Lower leg skin (tissue), 4 donors: ENCODE measurements at regions not wholly inside any gene's neighbourhood (a gene's known extent, or its start where the extent isn't known, plus 50 kb on each side); places are given as distances from the start of the nearest gene placed in this dataset.
A peak's percentile ranks its signal among the peaks of the same experiment; 100 is the strongest.
"Not testable (repeated sequence)": the region's sequence is repeated elsewhere in the genome, so short reads cannot be mapped to it uniquely, and the experiment has no call there.

Source experiments
- DNase-seq, 2 donors: peaks; one replicate each; pipeline ENCODE4 v3.0.0-alpha.2; 2019; ENCODE audit warnings: low spot score in 2 of 2
- H3K4me3 ChIP-seq: fragments of 200-600 bp; sonication (generic); 2 replicates; pipeline ENCODE4 v1.5.1; 2017; ENCODE audit warnings: mild to moderate bottlenecking, low read depth; ENCODE audit not compliant: poor library complexity, severe bottlenecking
- POLR2A ChIP-seq, 2 donors: fragments of 450-650 bp; IDR thresholded peaks; one replicate each; pipeline ENCODE4 v1.6.1; 2016 to 2017; ENCODE audit warnings: antibody characterized with exemption in 2 of 2, mild to moderate bottlenecking in 1 of 2, moderate library complexity in 1 of 2
- WGBS, 2 donors: methylation state at CpG; one replicate each; pipeline ENCODE4 v1.1.5; 2018; 5-methylcytosine and 5-hydroxymethylcytosine counted together
- intact Hi-C: fragments of 100-400 bp; cut with DNase I; formaldehyde crosslinking; loops from one replicate; pipeline ENCODE4 v1.15.0; 2023; ENCODE audit warnings: low total_unique reads
- TF ChIP-seq, protein P1 (sequence below), 3 donors: fragments of 450-650 bp; IDR thresholded peaks; one replicate each; pipeline ENCODE4 v1.5.1; 2016; ENCODE audit warnings: antibody characterized with exemption in 3 of 3, mild to moderate bottlenecking in 3 of 3, moderate library complexity in 2 of 3

DNA sequence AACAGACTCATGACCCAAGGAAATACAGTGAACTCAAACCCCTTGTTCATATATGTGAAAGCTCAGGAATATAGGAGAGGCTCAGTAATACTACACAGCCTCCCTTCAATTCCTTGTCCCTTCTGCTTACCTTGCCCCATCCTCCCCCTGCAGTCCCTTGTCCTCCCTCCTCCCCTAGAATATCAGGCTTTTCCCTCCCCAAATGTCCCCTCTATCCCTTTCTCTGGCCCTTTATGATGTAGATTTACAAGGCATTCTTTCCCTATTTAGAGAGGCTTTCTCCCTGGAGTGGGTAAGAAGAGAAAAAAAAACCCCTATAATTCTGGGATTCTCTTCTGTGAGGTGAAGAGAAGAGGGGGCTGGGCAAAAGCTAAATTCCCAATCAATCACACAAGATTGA lies 64.9 kb upstream of the KBTBD8 start:
- intact Hi-C loops = no loop called here
- TF ChIP-seq POLR2A (IDR thresholded peaks at IDR 0.05) = no peak
- TF ChIP-seq, protein P1, sequence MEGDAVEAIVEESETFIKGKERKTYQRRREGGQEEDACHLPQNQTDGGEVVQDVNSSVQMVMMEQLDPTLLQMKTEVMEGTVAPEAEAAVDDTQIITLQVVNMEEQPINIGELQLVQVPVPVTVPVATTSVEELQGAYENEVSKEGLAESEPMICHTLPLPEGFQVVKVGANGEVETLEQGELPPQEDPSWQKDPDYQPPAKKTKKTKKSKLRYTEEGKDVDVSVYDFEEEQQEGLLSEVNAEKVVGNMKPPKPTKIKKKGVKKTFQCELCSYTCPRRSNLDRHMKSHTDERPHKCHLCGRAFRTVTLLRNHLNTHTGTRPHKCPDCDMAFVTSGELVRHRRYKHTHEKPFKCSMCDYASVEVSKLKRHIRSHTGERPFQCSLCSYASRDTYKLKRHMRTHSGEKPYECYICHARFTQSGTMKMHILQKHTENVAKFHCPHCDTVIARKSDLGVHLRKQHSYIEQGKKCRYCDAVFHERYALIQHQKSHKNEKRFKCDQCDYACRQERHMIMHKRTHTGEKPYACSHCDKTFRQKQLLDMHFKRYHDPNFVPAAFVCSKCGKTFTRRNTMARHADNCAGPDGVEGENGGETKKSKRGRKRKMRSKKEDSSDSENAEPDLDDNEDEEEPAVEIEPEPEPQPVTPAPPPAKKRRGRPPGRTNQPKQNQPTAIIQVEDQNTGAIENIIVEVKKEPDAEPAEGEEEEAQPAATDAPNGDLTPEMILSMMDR (IDR thresholded peaks at IDR 0.05) = no peak
- no peak overlapping the region for H3K4me3 ChIP-seq
- no peak for DNase-seq

DNA sequence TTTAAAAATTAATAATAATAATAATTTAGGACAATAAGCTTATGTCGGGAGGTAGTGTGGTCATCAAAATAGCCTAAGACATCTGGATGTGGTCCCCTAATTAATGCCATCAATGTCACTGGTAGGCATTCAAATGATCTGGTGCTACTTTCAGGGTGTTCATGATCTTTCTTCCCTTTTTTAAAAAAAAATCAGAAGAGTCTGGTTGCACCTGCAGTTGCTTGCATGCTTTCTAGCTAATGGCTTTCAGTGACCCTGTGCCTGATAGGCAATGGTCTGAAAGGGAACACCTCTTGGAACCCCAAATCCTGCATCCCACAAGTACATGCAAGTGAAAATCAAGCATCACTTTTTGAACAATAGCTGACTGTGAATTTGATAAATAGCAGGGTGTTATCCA lies 64.1 kb upstream of the KBTBD8 start:
- TF ChIP-seq, protein P1 (IDR thresholded peaks at IDR 0.05) = no peak
- no peak for TF ChIP-seq POLR2A (IDR thresholded peaks at IDR 0.05)
- no peak overlapping the region for H3K4me3 ChIP-seq
- no peak for DNase-seq
- 76 to 90% methylated on average over 1 of the region's 1 CpG for WGBS, 2 donors
- intact Hi-C loops = no loop called here

DNA sequence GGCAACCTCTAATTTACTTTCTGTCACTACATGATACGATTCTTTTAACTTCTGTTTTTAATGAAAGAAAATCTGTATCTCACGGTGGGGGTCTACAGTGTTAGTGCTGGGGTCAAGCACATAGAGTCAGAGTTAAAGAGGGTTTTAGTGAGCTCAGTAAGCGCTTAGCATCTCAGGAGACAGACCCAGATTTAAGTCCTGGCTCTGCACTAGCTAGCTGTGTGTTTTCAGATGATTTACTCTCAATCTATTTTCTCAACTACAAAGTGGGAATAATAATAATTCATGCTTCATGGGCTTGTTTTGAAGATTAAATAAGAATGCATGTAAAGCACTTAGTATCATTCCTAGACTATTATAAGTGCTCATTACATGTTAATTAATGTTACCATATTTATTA lies 63.4 kb upstream of the KBTBD8 start:
- no peak for DNase-seq
- TF ChIP-seq POLR2A (IDR thresholded peaks at IDR 0.05) = no peak
- TF ChIP-seq, protein P1 (IDR thresholded peaks at IDR 0.05) = no peak
- no peak overlapping the region for H3K4me3 ChIP-seq
- intact Hi-C loops = no loop called here
- WGBS, 2 donors = 66 to 71% methylated on average over 3 of the region's 3 CpGs

DNA sequence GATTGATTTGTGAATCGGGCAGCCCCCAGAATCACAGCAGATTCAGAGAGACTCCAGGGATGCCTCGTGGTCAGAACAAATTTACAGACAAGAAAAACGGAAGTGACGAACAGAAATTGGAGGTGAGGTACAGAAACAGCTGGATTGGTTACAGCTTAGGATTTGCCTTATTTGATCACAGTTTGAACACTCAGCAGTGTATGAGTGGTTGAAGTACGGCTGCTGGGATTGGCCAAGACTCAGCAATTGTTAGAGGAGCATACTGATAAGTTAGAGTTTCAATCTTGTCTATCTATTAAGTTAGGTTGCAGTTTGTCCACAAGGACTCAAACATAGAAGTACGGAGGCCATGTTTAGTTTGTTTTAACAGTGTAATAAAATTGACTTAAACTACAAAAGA lies 61.1 kb upstream of the KBTBD8 start:
- DNase-seq, H3K4me3 ChIP-seq, intact Hi-C loops: not testable (repeated sequence)
- 72 to 73% methylated on average over 6 of the region's 6 CpGs for WGBS, 2 donors

DNA sequence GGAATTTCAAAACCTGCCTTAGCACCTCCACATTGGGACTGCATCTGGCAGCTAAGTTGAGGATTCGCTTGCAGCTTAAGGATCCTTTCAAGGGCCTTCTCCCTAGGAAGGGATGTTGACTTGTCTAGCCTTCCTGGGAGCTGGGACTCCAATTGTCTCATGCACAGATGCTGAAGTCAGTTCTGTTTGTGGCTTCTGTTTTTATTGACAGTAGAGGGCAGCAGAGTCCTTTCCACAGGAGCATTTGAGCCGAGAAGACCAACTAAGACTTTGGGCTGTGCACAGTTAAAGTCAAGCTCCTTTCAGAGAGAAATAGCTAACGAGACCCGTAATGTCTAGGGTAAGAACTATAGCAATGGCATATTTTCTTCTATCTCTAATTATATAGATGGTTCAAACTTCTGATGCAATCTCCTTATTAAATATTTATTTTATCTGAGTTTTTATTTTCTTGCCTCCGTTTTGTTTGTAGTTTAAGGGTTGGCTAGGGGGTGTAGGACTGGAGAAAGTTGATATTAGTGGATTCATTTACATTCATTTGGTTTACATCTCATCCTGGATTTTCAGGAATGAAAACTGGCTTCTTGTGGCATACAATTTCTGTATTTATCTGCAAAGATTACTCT lies 59.7 kb upstream of the KBTBD8 start:
- DNase-seq = peak in 1 of 2 donors; percentile 16
- intact Hi-C loops = no loop called here
- no peak overlapping the region for H3K4me3 ChIP-seq
- no peak for TF ChIP-seq POLR2A (IDR thresholded peaks at IDR 0.05)
- TF ChIP-seq, protein P1 (IDR thresholded peaks at IDR 0.05) = no peak
- WGBS, 2 donors = 18 to 19% methylated on average over 5 of the region's 5 CpGs

DNA sequence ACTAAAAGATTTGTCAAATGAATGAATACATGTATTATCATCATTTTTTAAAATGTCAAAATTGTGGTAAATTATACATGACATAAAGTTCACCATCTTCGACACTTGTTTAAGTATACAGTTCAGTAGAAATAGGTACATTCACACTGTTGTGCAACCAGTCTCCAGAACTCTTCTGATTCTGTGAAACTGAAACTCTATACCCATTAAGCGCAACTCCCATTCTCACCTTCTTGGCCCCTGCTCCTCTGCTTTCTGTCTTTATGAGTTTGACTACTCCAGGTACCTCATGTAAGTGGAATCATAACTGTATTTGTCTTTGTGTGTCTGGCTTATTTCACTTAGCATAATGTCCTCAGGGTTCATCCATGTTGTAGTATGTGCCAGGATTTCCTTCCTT lies 50.1 kb upstream of the KBTBD8 start:
- TF ChIP-seq, protein P1 (IDR thresholded peaks at IDR 0.05) = no peak
- no peak for TF ChIP-seq POLR2A (IDR thresholded peaks at IDR 0.05)
- 92 to 93% methylated on average over 2 of the region's 2 CpGs for WGBS, 2 donors
- intact Hi-C loops = no loop called here
- no peak for DNase-seq
- no peak overlapping the region for H3K4me3 ChIP-seq
